MM.1S (cell line): ENCODE measurements at regions not wholly inside any gene's neighbourhood (a gene's known extent, or its start where the extent isn't known, plus 50 kb on each side); places are given as distances from the start of the nearest gene placed in this dataset.

Experiments
- DNase-seq: peaks from one replicate; pipeline ENCODE4 v3.0.0-alpha.2; 2015
- H2AFZ ChIP-seq: fragments of 300-600 bp; sonication (generic); 2 replicates; pipeline ENCODE4 v1.6.0; 2016; ENCODE audit warnings: antibody characterized with exemption, low read length
- H3F3A ChIP-seq: fragments of 300-600 bp; sonication (generic); 2 replicates; pipeline ENCODE4 v1.6.1; 2016; ENCODE audit warnings: mild to moderate bottlenecking, antibody characterized with exemption, low read length, moderate library complexity, mixed read lengths; ENCODE audit not compliant: insufficient read depth
- H3K27ac ChIP-seq: fragments of 300-600 bp; sonication (generic); 2 replicates; pipeline ENCODE4 v1.5.1; 2016; ENCODE audit warnings: mild to moderate bottlenecking, low read length
- H3K27me3 ChIP-seq: fragments of 300-600 bp; sonication (generic); replicated peaks from 2 replicates; pipeline ENCODE4 v1.6.0; 2016; ENCODE audit warnings: low read length; ENCODE audit not compliant: insufficient read depth
- H3K36me3 ChIP-seq: fragments of 300-600 bp; sonication (generic); replicated peaks from 2 replicates; pipeline ENCODE4 v1.6.1; 2016; ENCODE audit warnings: mild to moderate bottlenecking, low read length, mixed read lengths; ENCODE audit not compliant: insufficient read depth
- H3K4me1 ChIP-seq: fragments of 300-600 bp; sonication (generic); 2 replicates; pipeline ENCODE4 v1.6.1; 2016; ENCODE audit warnings: low read length, mixed read lengths
- H3K4me2 ChIP-seq: fragments of 300-600 bp; sonication (generic); 2 replicates; pipeline ENCODE4 v1.6.0; 2016; ENCODE audit warnings: low read depth, low read length
- H3K4me3 ChIP-seq: fragments of 300-600 bp; sonication (generic); 2 replicates; pipeline ENCODE4 v1.5.1; 2016; ENCODE audit warnings: low read length, mixed read lengths
- H3K79me2 ChIP-seq: fragments of 300-600 bp; sonication (generic); 2 replicates; pipeline ENCODE4 v1.6.1; 2016; ENCODE audit warnings: mixed run types, low read length, mixed read lengths
- H3K9ac ChIP-seq: fragments of 300-600 bp; sonication (generic); 2 replicates; pipeline ENCODE4 v1.6.1; 2016; ENCODE audit warnings: low read length, mixed read lengths
- H3K9me2 ChIP-seq: fragments of 300-600 bp; sonication (generic); replicated peaks from 2 replicates; pipeline ENCODE4 v1.6.1; 2016; ENCODE audit warnings: mild to moderate bottlenecking, low read length, mixed read lengths; ENCODE audit not compliant: insufficient read depth
- H3K9me3 ChIP-seq: fragments of 300-600 bp; sonication (generic); replicated peaks from 2 replicates; pipeline ENCODE4 v1.6.1; 2016; ENCODE audit warnings: mild to moderate bottlenecking, low read length, mixed read lengths; ENCODE audit not compliant: insufficient read depth
- H4K20me1 ChIP-seq: fragments of 300-600 bp; sonication (generic); 2 replicates; pipeline ENCODE4 v1.6.1; 2016; ENCODE audit warnings: mild to moderate bottlenecking, low read length, moderate library complexity, mixed read lengths; ENCODE audit not compliant: insufficient read depth
- CTCF ChIP-seq: fragments of 300-600 bp; sonication (generic); IDR thresholded peaks from 2 replicates; pipeline ENCODE4 v1.5.1; 2016; ENCODE audit warnings: antibody characterized with exemption, low read length, mixed read lengths
- EZH2 ChIP-seq: fragments of 300-600 bp; sonication (generic); optimal IDR thresholded peaks from 2 replicates; pipeline ENCODE3; 2017; ENCODE audit warnings: low read depth, mild to moderate bottlenecking, antibody characterized with exemption, low read length, mixed read lengths
- EZH2phosphoT487 ChIP-seq: fragments of 300-600 bp; sonication (generic); IDR thresholded peaks from 2 replicates; pipeline ENCODE4 v1.6.1; 2018; ENCODE audit warnings: antibody characterized with exemption, low read length

- H3K36me3 ChIP-seq = no peaks in the 10 kb centered on the region
Observed at GRCh38 chr4:57553728-57554127, 443.5 kb upstream of the IGFBP7 start.

GRCh38 chr4:57550198-57550597 lies 440.0 kb upstream of the IGFBP7 start:
- TF ChIP-seq CTCF = no peak
- no peak for DNase-seq
- H3K79me2 ChIP-seq = no peaks in the 10 kb centered on the region
- no peaks in the 10 kb centered on the region for H4K20me1 ChIP-seq
- no peak overlapping the region for H3K9ac ChIP-seq
- H3K4me3 ChIP-seq = no peak overlapping the region
- H3K36me3 ChIP-seq = no peaks in the 10 kb centered on the region
- H3K4me2 ChIP-seq = no peak overlapping the region
- H3K27ac ChIP-seq = no peak overlapping the region
- no peaks in the 10 kb centered on the region for H3K27me3 ChIP-seq
- H3F3A ChIP-seq = no peaks in the 10 kb centered on the region
- H3K4me1 ChIP-seq = no peaks in the 10 kb centered on the region
- H3K9me2 ChIP-seq = no peaks in the 10 kb centered on the region
- no peak overlapping the region for H2AFZ ChIP-seq
- no peaks in the 10 kb centered on the region for H3K9me3 ChIP-seq

More at GRCh38 chr4:57553728-57554127, 443.5 kb upstream of the IGFBP7 start:
- Histone ChIP-seq H3K27me3 (no peaks in the 10 kb centered on the region), H3K79me2 (no peaks in the 10 kb centered on the region), H3F3A (no peaks in the 10 kb centered on the region), H3K9me2 (no peaks in the 10 kb centered on the region), H3K27ac (no peak overlapping the region), H4K20me1 (no peaks in the 10 kb centered on the region), H3K4me2 (no peak overlapping the region), H3K4me1 (no peaks in the 10 kb centered on the region), H3K9ac (no peak overlapping the region), H3K9me3 (no peaks in the 10 kb centered on the region), H2AFZ (no peak overlapping the region), H3K4me3 (no peak overlapping the region)
- no peak for DNase-seq
- TF ChIP-seq EZH2 (no peak), CTCF (no peak), EZH2phosphoT487 (no peak)

GRCh38 chr4:57548856-57549255 lies 438.7 kb upstream of the IGFBP7 start:
- Histone ChIP-seq H3K79me2 (no peaks in the 10 kb centered on the region), H4K20me1 (no peaks in the 10 kb centered on the region), H3K9me3 (no peaks in the 10 kb centered on the region), H2AFZ (no peak overlapping the region), H3K4me1 (no peaks in the 10 kb centered on the region), H3K36me3 (no peaks in the 10 kb centered on the region), H3K27me3 (no peaks in the 10 kb centered on the region), H3F3A (no peaks in the 10 kb centered on the region), H3K9ac (no peak overlapping the region), H3K9me2 (no peaks in the 10 kb centered on the region), H3K4me2 (no peak overlapping the region), H3K4me3 (no peak overlapping the region), H3K27ac (no peak overlapping the region)
- no peak for TF ChIP-seq CTCF
- TF ChIP-seq EZH2phosphoT487 = no peak
- TF ChIP-seq EZH2 = no peak
- no peak for DNase-seq
